ENCODE measurements at regions not wholly inside any gene's neighbourhood (a gene's known extent, or its start where the extent isn't known, plus 50 kb on each side); places are given as distances from the start of the nearest gene placed in this dataset.

- TF ChIP-seq POLR2A (IDR thresholded peaks at IDR 0.05): no peak
- TF ChIP-seq CTCF (IDR thresholded peaks at IDR 0.05): no peak
Measured at GRCh38 chr5:115424446-115424845, 120.1 kb downstream of the FEM1C start.

Measured in body of pancreas (tissue), 4 donors.